D721Med (cell line): ENCODE measurements at regions not wholly inside any gene's neighbourhood (a gene's known extent, or its start where the extent isn't known, plus 50 kb on each side); places are given as distances from the start of the nearest gene placed in this dataset.
A peak's percentile ranks its signal among the peaks of the same experiment; 100 is the strongest.
"Not testable (repeated sequence)": the region's sequence is repeated elsewhere in the genome, so short reads cannot be mapped to it uniquely, and the experiment has no call there.

Experiments
- DNase-seq: peaks from one replicate; pipeline ENCODE4 v3.0.0; 2011; ENCODE audit warnings: low spot score; ENCODE audit not compliant: insufficient read length
- FAIRE-seq: peaks from 2 replicates; lab custom pipeline; 2011; peaks lifted over from hg19 to GRCh38; lab: Jason Lieb, UNC
- CTCF ChIP-seq: IDR thresholded peaks from 2 replicates; pipeline ENCODE4 v1.5.1; 2012; ENCODE audit warnings: mild to moderate bottlenecking, control low read depth; ENCODE audit not compliant: insufficient read depth; ENCODE audit errors: missing control alignments

- DNase-seq = peak; percentile 45
- FAIRE-seq = peak; percentile 53
- TF ChIP-seq CTCF = no peak
These were observed 185.6 kb downstream of the FAM43A start for GRCh38 chr3:194871143-194871863.

- DNase-seq (no peak), FAIRE-seq (no peak)
- TF ChIP-seq CTCF = no peak
These were observed 186.4 kb downstream of the FAM43A start for GRCh38 chr3:194871864-194872668.

GRCh38 chr3:194872669-194872977, 186.9 kb downstream of the FAM43A start:
- no peak for TF ChIP-seq CTCF

GRCh38 chr3:194873474-194873873, 187.8 kb downstream of the FAM43A start:
- DNase-seq, FAIRE-seq: not testable (repeated sequence)

More at GRCh38 chr3:194872669-194872977, 186.9 kb downstream of the FAM43A start:
- FAIRE-seq (no peak), DNase-seq (no peak)

- DNase-seq (no peak), FAIRE-seq (no peak)
- no peak for TF ChIP-seq CTCF
These were observed 188.5 kb downstream of the FAM43A start for GRCh38 chr3:194874206-194874605.

- DNase-seq (no peak), FAIRE-seq (no peak)
- no peak for TF ChIP-seq CTCF
These were observed 189.1 kb downstream of the FAM43A start for GRCh38 chr3:194874783-194875182.

GRCh38 chr3:194875581-194876402, 190.1 kb downstream of the FAM43A start:
- FAIRE-seq (no peak), DNase-seq (no peak)
- no peak for TF ChIP-seq CTCF
